ENCODE measurements at regions not wholly inside any gene's neighbourhood (a gene's known extent, or its start where the extent isn't known, plus 50 kb on each side); places are given as distances from the start of the nearest gene placed in this dataset.

DNA sequence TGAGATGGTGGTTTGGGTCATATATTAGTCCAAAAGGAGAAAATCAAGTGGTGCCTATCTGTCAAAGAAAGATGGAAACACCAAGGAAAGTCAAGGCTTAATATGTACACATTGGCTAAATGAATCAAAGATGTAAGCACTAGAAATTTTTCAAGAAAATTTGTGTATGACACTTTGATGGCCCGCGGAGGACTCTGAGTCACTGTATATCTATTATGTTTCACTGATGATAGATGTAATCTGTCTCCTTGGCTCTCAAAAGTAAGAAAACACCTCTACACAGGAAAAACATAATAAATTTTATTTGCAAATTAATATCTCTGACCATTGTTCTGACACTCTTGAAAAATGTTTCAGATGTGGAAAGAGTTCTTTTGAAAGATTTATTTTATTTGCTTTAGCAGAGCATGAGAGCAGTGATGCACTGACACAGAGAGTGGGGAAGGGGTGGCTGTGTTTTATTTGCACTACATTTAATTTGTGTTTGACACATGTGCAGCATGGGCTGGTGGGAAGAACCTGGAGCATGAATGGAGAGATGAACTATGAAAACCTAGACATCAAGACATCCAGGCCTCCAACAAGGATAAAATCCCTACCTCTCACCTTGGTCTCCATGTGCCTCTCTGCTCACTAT is 180.8 kb upstream of the GAS1 start:
- no peak overlapping the region for H3K27ac ChIP-seq
- TF ChIP-seq, protein P1, sequence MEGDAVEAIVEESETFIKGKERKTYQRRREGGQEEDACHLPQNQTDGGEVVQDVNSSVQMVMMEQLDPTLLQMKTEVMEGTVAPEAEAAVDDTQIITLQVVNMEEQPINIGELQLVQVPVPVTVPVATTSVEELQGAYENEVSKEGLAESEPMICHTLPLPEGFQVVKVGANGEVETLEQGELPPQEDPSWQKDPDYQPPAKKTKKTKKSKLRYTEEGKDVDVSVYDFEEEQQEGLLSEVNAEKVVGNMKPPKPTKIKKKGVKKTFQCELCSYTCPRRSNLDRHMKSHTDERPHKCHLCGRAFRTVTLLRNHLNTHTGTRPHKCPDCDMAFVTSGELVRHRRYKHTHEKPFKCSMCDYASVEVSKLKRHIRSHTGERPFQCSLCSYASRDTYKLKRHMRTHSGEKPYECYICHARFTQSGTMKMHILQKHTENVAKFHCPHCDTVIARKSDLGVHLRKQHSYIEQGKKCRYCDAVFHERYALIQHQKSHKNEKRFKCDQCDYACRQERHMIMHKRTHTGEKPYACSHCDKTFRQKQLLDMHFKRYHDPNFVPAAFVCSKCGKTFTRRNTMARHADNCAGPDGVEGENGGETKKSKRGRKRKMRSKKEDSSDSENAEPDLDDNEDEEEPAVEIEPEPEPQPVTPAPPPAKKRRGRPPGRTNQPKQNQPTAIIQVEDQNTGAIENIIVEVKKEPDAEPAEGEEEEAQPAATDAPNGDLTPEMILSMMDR (conservative IDR thresholded peaks at IDR 0.05), result no peak

DNA sequence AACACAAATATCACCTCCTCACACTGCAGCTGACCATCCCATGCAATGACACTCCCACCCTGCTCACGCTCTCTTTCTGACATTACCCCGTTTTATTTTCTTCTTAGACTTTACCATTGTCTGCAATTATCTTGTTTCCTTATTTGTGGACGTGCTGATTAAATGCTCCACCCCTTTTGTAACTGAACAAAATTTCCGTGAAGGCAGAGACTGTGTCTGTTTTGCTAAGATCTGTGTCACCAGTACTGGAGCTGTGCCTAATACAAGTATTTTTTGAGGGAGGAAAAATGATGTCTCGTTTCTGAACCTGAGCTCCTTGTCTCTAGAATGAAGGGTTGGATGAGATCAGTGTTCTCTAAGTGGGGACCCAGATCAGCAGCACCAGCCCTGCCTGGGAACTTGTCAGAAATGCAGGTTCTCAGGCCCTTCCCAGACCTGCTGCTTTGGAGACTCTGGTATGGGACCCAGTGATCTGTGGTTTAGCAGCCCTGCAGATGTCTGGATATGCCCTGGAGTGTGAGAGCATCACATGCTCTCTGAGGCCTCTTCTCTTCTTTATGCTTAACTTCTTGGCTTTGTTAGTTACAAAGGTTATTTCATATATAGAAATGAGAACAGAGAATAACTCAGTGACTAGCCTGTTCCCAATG is 181.7 kb upstream of the GAS1 start:
- TF ChIP-seq, protein P1 (conservative IDR thresholded peaks at IDR 0.05), result no peak
- no peak overlapping the region for H3K27ac ChIP-seq

DNA sequence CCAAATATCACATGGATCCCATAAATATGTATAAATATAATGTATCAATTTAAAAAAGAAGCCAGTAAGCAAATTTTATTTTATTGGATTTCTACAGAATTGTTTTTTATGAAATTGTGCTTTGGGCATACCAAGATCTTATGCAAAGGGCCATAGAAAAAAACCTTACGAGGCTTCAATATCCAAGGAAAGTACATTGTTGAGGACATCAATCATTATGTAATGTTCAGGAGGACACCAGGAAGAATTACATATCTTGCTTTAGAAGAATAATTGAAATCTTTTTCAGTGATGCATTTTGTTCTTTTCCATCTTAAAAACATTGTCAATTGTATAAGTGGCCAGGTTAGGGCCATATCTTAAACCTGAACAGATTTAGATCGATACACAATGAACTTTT is 187.8 kb upstream of the GAS1 start:
- H3K27ac ChIP-seq, result no peak overlapping the region
- TF ChIP-seq, protein P1 (conservative IDR thresholded peaks at IDR 0.05), result no peak

DNA sequence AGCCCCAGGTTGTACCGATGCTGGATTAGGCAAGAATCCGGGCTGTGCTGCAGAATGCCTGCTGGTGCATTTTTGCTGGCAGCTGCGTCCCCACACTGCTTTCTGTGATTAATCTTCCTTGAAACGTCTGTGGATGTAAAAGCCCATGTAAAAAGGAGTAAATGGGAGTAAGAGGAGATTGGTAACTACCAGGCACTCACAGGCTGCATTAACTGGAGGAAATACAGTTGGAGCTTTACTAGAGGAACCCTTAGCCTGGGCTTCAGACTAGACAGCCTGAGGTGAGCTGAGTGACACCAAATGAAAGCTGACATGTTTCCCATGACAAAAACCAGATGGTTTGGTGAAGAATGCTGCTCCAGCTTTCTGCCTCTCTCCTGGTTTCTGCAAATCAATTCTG is 190.4 kb upstream of the GAS1 start:
- TF ChIP-seq, protein P1 (conservative IDR thresholded peaks at IDR 0.05), result no peak

DNA sequence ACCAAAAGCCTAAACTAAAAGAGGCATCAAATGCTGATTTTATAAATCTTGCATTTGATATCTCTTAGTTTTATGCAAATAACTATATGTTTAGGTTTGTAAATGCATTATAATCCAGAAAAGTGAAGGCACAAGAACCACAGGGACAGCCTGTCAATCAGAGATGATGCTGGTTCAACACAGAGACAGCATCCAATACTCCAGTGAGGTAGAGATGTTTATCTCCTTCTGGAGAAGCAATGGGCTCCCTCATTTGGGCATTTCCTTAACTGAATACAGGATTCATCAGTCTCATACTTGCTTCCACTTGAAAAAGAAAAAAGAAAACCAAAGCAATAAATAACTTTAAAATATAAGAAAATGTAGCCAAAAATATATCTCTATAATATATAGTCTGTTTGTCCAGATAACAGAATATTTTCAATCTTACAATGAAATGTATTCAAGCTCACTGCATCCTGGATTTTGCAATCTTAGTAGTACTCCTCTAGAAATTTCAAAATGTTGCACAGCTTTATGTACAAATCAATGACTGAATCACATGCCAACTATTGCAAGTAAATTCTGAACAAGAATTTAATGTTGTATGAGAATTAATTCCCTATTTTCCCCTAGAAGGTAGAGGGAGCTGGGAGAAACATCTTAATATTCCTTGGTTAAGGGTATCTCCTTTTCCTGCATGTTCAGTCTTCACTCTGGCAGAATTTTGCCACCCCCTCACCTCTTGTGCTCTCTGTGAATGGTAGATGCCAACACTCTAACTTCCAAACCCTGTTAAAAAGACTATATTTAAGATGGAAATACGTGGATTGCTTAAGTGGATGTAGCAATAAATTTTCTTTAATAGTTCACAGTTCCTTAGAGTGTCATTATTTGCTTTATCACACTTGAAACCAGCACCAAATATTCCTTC is 191.1 kb upstream of the GAS1 start:
- no peak overlapping the region for H3K27ac ChIP-seq
- TF ChIP-seq, protein P1 (conservative IDR thresholded peaks at IDR 0.05), result no peak

More for the DNA sequence above, 190.4 kb upstream of the GAS1 start:
- no peak overlapping the region for H3K27ac ChIP-seq

DNA sequence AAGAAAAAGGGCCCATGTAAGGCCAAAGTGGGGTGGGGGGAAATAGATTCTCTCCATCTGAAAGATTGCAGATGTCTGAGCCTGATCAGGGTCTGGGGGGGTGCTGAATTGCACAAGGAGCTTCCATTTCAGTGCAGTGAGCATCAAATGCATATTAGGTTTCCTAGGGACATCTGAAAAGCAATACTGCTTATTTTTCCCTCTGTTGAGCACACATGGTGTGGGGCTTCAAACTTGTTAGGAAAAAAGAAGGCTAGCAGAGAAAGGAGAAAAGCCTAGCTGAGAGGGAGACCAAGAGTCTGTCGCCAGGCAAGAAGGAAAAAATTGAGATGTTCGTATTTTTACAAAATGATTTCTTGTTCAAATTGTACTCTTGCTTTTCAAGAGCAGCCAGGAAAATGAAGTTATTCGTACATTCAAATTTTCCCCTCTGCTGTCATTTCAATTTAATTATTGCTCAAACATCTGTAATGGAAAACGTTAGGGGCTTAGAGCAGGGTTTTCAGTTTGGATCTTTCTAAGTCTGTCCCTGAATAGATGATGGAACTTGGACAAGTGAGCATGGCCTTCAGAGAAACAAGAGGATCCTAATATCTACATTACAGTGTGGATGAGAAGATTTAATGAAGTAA is 191.9 kb upstream of the GAS1 start:
- TF ChIP-seq, protein P1 (conservative IDR thresholded peaks at IDR 0.05), result no peak
- no peak overlapping the region for H3K27ac ChIP-seq

DNA sequence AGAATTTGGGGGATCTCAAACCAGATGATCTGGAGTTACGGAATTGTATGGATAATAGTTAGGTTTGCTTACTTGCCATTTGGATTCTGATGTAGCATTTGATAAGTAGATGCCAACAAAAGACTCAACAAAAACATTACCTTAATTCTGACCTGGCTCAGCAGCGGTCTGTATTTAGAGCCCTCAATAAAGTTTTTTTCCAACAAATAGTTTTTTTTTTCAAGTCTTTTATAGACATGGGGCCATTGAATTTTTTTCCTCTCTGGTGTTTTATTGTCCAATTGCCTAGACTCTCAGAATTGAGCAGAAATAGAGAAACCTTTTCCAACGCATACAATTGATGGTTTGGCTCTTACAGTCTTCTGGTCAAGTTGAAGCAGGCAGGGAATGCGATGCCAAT is 192.8 kb upstream of the GAS1 start:
- H3K27ac ChIP-seq, result no peak overlapping the region
- TF ChIP-seq, protein P1 (conservative IDR thresholded peaks at IDR 0.05), result no peak

Data from VCaP (cell line).